Common myeloid progenitor, CD34-positive (primary cell): ENCODE measurements at regions not wholly inside any gene's neighbourhood (a gene's known extent, or its start where the extent isn't known, plus 50 kb on each side); places are given as distances from the start of the nearest gene placed in this dataset.

Experiments used
- CTCF ChIA-PET: fragments of 350-600 bp; sonication (Branson Sonifier 250); formaldehyde crosslinking; loops from one replicate; lab custom pipeline; 2021; ENCODE audit warnings: antibody characterized with exemption; lab: Charles Lee
- POLR2A ChIA-PET: fragments of 350-600 bp; sonication (Branson Sonifier 250); formaldehyde crosslinking; loops from one replicate; lab custom pipeline; 2021; ENCODE audit warnings: antibody characterized with exemption; lab: Charles Lee
- DNase-seq, 3 donors: peaks; one replicate each; pipeline versions ENCODE4 v3.0.0 to v3.0.0-alpha.2; 2013
- H3K27ac ChIP-seq, 2 experiments: 1 replicate in 1 of 2; 2 replicates in 1 of 2; pipeline ENCODE4 v1.7.0; 2013; ENCODE audit warnings: inconsistent platforms in 2 of 2, low read length in 2 of 2, mild to moderate bottlenecking in 2 of 2, low read depth in 1 of 2, moderate library complexity in 1 of 2; ENCODE audit not compliant: severe bottlenecking in 2 of 2, insufficient read depth in 1 of 2, poor library complexity in 1 of 2
- H3K27me3 ChIP-seq, 5 experiments: replicated peaks in 2 of 5; 1 replicate in 3 of 5; 2 replicates in 2 of 5; pipeline versions ENCODE4 v1.6.1 to v1.7.0; 2013; ENCODE audit warnings: low read length in 4 of 5, mild to moderate bottlenecking in 2 of 5, moderate library complexity in 2 of 5, inconsistent platforms in 1 of 5; ENCODE audit not compliant: insufficient read depth in 5 of 5, control insufficient read depth in 4 of 5
- H3K36me3 ChIP-seq, 4 experiments: 1 replicate in 2 of 4; 2 replicates in 2 of 4; pipeline versions ENCODE4 v1.6.1 to v1.7.0; 2013; ENCODE audit warnings: low read length in 3 of 4, control low read depth in 1 of 4, mild to moderate bottlenecking in 1 of 4; ENCODE audit not compliant: control insufficient read depth in 4 of 4, insufficient read depth in 4 of 4
- H3K4me1 ChIP-seq, 4 experiments: 1 replicate in 3 of 4; 2 replicates in 1 of 4; pipeline versions ENCODE4 v1.6.1 to v1.7.1; 2013; ENCODE audit warnings: low read length in 3 of 4, mild to moderate bottlenecking in 3 of 4, control low read depth in 1 of 4, inconsistent platforms in 1 of 4, moderate library complexity in 1 of 4; ENCODE audit not compliant: control insufficient read depth in 4 of 4, insufficient read depth in 4 of 4; ENCODE audit errors: control extremely low read depth in 1 of 4
- H3K4me3 ChIP-seq, 7 experiments: 1 replicate in 4 of 7; 2 replicates in 3 of 7; pipeline versions ENCODE4 v1.5.1 to v1.7.0; 2013; ENCODE audit warnings: mild to moderate bottlenecking in 7 of 7, low read length in 6 of 7, moderate library complexity in 6 of 7, inconsistent platforms in 2 of 7, low read depth in 2 of 7, control low read depth in 1 of 7; ENCODE audit not compliant: insufficient read depth in 4 of 7, control insufficient read depth in 1 of 7; ENCODE audit errors: extremely low read depth in 1 of 7
- H3K9me3 ChIP-seq, 5 experiments: 1 replicate in 4 of 5; 2 replicates in 1 of 5; pipeline versions ENCODE4 v1.6.1 to v1.7.1; 2013; ENCODE audit warnings: low read length in 4 of 5, mild to moderate bottlenecking in 2 of 5, inconsistent platforms in 1 of 5, low read depth in 1 of 5, moderate library complexity in 1 of 5; ENCODE audit not compliant: control insufficient read depth in 4 of 5, insufficient read depth in 2 of 5; ENCODE audit errors: control extremely low read depth in 1 of 5
- WGBS: methylation state at CpG from one replicate; pipeline ENCODE4 v1.1.5; 2013; ENCODE audit not compliant: insufficient coverage; 5-methylcytosine and 5-hydroxymethylcytosine counted together

DNA sequence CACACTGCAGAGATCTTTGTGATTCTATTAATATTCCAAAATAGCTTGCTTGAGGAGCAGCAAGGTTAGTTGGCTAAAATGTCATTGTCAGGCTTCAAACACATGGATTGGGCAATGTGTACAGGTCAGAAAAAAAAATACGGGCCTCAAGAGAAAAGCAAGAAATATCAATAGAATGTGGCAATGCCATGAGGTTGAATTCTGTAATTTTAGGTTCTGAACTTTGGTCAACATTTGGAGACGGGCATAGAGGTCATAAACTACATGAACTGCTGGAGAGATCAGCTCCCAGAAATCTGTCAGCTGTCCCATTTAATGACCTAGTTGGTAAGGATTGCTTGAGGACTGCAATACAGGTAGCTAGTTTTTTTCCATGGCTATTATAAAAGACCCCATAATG lies 445.8 kb downstream of the HTR1B start:
- 92% methylated on average over 2 of the region's 2 CpGs for WGBS
- no peak for DNase-seq
- CTCF ChIA-PET, result no interaction called here
- no peaks in the 10 kb centered on the region for H3K9me3 ChIP-seq
- H3K36me3 ChIP-seq, result no peaks in the 10 kb centered on the region
- no peaks in the 10 kb centered on the region for H3K27me3 ChIP-seq
- POLR2A ChIA-PET, result no interaction called here
- no peaks in the 10 kb centered on the region for H3K4me1 ChIP-seq
- H3K4me3 ChIP-seq, result no peak overlapping the region
- no peak overlapping the region for H3K27ac ChIP-seq

DNA sequence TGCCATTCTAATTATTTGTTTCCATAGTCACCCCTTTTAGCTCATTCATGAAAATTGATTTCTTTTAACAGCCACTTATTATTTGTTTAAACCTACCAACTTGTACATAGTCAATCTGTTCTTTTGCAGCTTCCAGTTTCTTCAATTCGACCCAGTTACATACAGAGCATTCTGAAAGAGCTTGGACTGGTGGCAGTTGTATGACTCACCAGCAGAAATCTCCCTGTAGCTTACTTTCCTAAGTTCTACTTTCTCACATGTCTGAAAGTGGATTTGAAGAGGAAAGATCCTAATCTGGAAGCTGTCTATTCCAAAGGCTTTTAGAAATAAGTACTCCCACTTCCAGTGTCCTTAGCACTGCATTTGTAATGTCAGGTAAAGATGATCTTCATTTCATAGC lies 447.9 kb downstream of the HTR1B start:
- no peak for DNase-seq
- POLR2A ChIA-PET, result no interaction called here
- H3K4me3 ChIP-seq, result no peak overlapping the region
- H3K27me3 ChIP-seq, result no peaks in the 10 kb centered on the region
- H3K9me3 ChIP-seq, result peaks cover 0 to 6% (median 0%) of the 10 kb centered on the region in 5 experiments
- H3K27ac ChIP-seq, result no peak overlapping the region
- CTCF ChIA-PET, result interaction anchor here (1.3 kb wide), 1 partner anchor 18 kb away, joined by 3 read pairs; no protein-coding TSS in a partner anchor
- WGBS, result 100% methylated on average over 1 of the region's 1 CpG
- no peaks in the 10 kb centered on the region for H3K36me3 ChIP-seq
- H3K4me1 ChIP-seq, result no peaks in the 10 kb centered on the region

- 100% methylated on average over 4 of the region's 10 CpGs for WGBS
- Histone ChIP-seq H3K27me3 (no peaks in the 10 kb centered on the region), H3K9me3 (peaks cover 0 to 6% (median 0%) of the 10 kb centered on the region in 5 experiments), H3K36me3 (no peaks in the 10 kb centered on the region), H3K4me3 (no peak overlapping the region), H3K4me1 (no peaks in the 10 kb centered on the region), H3K27ac (no peak overlapping the region)
- ChIA-PET POLR2A (no interaction called here), CTCF (no interaction called here)
- DNase-seq, result no peak
These were observed 451.3 kb downstream of the HTR1B start for GRCh38 chr6:77011929-77012545.

DNA sequence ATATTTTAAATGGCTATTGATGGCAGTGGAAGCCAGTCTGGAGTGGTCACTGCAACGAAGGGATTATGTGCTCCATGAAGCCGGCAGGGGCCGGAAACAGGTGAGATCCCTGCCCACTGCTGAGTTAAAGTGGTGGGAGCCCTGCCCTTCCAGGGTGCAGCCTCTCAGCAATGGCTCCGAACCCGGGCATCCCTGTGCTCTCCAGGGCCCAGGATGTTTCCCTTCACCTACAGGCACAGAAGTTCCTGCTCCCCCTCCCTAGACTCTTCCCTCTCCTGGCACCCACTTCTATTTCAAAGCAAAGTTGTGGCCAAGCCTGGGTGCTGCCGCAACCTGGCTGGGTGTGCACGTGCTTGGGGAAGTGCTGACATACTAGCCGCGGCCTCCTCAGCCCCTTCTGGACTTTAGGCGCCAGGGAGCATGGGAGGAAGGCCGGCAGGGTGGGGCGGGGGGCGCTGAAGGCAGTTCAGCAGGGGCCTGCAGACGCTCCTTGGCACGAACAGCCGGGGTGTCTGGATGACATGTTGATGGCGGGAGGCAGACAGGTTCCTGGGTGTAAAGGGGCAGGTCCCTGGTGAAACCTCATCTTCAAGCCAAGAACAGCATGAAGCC lies 452.3 kb downstream of the HTR1B start:
- WGBS, result 98% methylated on average over 16 of the region's 17 CpGs
- no peaks in the 10 kb centered on the region for H3K36me3 ChIP-seq
- H3K27ac ChIP-seq, result no peak overlapping the region
- POLR2A ChIA-PET, result no interaction called here
- H3K9me3 ChIP-seq, result peaks cover 0 to 6% (median 0%) of the 10 kb centered on the region in 5 experiments
- H3K27me3 ChIP-seq, result no peaks in the 10 kb centered on the region
- no peak for DNase-seq
- CTCF ChIA-PET, result no interaction called here
- H3K4me3 ChIP-seq, result no peak overlapping the region
- no peaks in the 10 kb centered on the region for H3K4me1 ChIP-seq

- POLR2A ChIA-PET, result no interaction called here
- 93% methylated on average over 9 of the region's 9 CpGs for WGBS
- CTCF ChIA-PET, result no interaction called here
- Histone ChIP-seq H3K36me3 (no peaks in the 10 kb centered on the region), H3K9me3 (peaks cover 0 to 4% (median 0%) of the 10 kb centered on the region in 5 experiments), H3K27ac (no peak overlapping the region), H3K4me1 (no peaks in the 10 kb centered on the region), H3K4me3 (no peak overlapping the region), H3K27me3 (no peaks in the 10 kb centered on the region)
- DNase-seq, result no peak
These were observed 470.7 kb downstream of the HTR1B start for GRCh38 chr6:76992553-76992952.

DNA sequence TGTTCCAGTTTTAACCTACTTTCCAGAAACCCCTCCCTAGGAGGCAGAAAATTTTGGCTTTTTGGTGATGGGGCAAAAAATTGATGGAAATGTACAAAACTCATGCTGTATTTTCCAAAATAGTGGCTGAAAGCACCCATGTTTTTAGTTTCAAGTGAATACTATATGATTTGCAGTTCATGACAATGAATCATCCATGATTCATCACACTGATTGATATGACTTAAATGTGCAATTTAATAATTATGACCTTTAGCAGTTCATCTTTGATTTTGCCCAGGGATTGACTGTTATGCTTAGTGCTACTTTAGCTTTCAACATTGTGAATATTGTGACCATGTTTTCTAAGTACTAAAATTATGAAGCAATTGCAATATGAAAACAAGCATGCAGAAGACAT lies 478.7 kb downstream of the HTR1B start:
- DNase-seq, result no peak
- no peaks in the 10 kb centered on the region for H3K27me3 ChIP-seq
- H3K27ac ChIP-seq, result no peak overlapping the region
- H3K4me3 ChIP-seq, result no peak overlapping the region
- ChIA-PET POLR2A (no interaction called here), CTCF (no interaction called here)
- H3K4me1 ChIP-seq, result no peaks in the 10 kb centered on the region
- no peaks in the 10 kb centered on the region for H3K36me3 ChIP-seq
- peaks cover 0 to 2% (median 0%) of the 10 kb centered on the region in 5 experiments for H3K9me3 ChIP-seq

- no peak for DNase-seq
- CTCF ChIA-PET, result no interaction called here
- H3K4me3 ChIP-seq, result no peak overlapping the region
- no peaks in the 10 kb centered on the region for H3K9me3 ChIP-seq
- no peaks in the 10 kb centered on the region for H3K4me1 ChIP-seq
- POLR2A ChIA-PET, result no interaction called here
- no peak overlapping the region for H3K27ac ChIP-seq
- H3K36me3 ChIP-seq, result no peaks in the 10 kb centered on the region
- H3K27me3 ChIP-seq, result no peaks in the 10 kb centered on the region
- 91% methylated on average over 3 of the region's 3 CpGs for WGBS
These were observed 480.7 kb downstream of the HTR1B start for GRCh38 chr6:76982476-76983199.
